ENCODE measurements at regions not wholly inside any gene's neighbourhood (a gene's known extent, or its start where the extent isn't known, plus 50 kb on each side); places are given as distances from the start of the nearest gene placed in this dataset.

- H3K4me3 ChIP-seq (ENCODE audit: low read depth, low read length) = no peak overlapping the region
- no peaks in the 10 kb centered on the region for H3K27me3 ChIP-seq (ENCODE audit: control insufficient read depth, insufficient read depth, low read length)
- no peaks in the 10 kb centered on the region for H3K36me3 ChIP-seq (ENCODE audit: control insufficient read depth, insufficient read depth, low read length)
- no peak for FAIRE-seq
- TF ChIP-seq CTCF (IDR thresholded peaks at IDR 0.05; ENCODE audit: insufficient read depth, low read length, severe bottlenecking) = no peak
- no peak for DNase-seq (ENCODE audit: low read depth)
Measured at GRCh38 chr1:22236900-22237299, 94.0 kb upstream of the WNT4 start.

GRCh38 chr1:22237433-22238093 lies 94.7 kb upstream of the WNT4 start:
- Histone ChIP-seq H3K4me3 (ENCODE audit: low read depth, low read length) (no peak overlapping the region), H3K27me3 (ENCODE audit: control insufficient read depth, insufficient read depth, low read length) (peaks cover 2% of the 10 kb centered on the region), H3K36me3 (ENCODE audit: control insufficient read depth, insufficient read depth, low read length) (no peaks in the 10 kb centered on the region)
- DNase-seq (ENCODE audit: low read depth) = peak; percentile 33
- TF ChIP-seq CTCF (IDR thresholded peaks at IDR 0.05; ENCODE audit: insufficient read depth, low read length, severe bottlenecking) = no peak
- no peak for FAIRE-seq

- DNase-seq (ENCODE audit: low read depth) (peak; percentile 22), FAIRE-seq (peak; percentile 93)
- Histone ChIP-seq H3K4me3 (ENCODE audit: low read depth, low read length) (no peak overlapping the region), H3K36me3 (ENCODE audit: control insufficient read depth, insufficient read depth, low read length) (no peaks in the 10 kb centered on the region), H3K27me3 (ENCODE audit: control insufficient read depth, insufficient read depth, low read length) (peaks cover 2% of the 10 kb centered on the region)
- TF ChIP-seq CTCF (IDR thresholded peaks at IDR 0.05; ENCODE audit: insufficient read depth, low read length, severe bottlenecking) = no peak
Measured at GRCh38 chr1:22238356-22239224, 95.7 kb upstream of the WNT4 start.

GRCh38 chr1:22239378-22239777 lies 96.5 kb upstream of the WNT4 start:
- DNase-seq (ENCODE audit: low read depth) (peak; percentile 32), FAIRE-seq (no peak)
- Histone ChIP-seq H3K27me3 (ENCODE audit: control insufficient read depth, insufficient read depth, low read length) (peaks cover 2% of the 10 kb centered on the region), H3K4me3 (ENCODE audit: low read depth, low read length) (no peak overlapping the region), H3K36me3 (ENCODE audit: control insufficient read depth, insufficient read depth, low read length) (no peaks in the 10 kb centered on the region)
- no peak for TF ChIP-seq CTCF (IDR thresholded peaks at IDR 0.05; ENCODE audit: insufficient read depth, low read length, severe bottlenecking)

GRCh38 chr1:22241250-22241649 lies 98.4 kb upstream of the WNT4 start:
- Histone ChIP-seq H3K27me3 (ENCODE audit: control insufficient read depth, insufficient read depth, low read length) (peaks cover 3% of the 10 kb centered on the region), H3K36me3 (ENCODE audit: control insufficient read depth, insufficient read depth, low read length) (no peaks in the 10 kb centered on the region), H3K4me3 (ENCODE audit: low read depth, low read length) (no peak overlapping the region)
- TF ChIP-seq CTCF (IDR thresholded peaks at IDR 0.05; ENCODE audit: insufficient read depth, low read length, severe bottlenecking) = no peak
- DNase-seq (ENCODE audit: low read depth) (no peak), FAIRE-seq (no peak)
